Neuronal stem cell (in vitro differentiated cells): ENCODE measurements at regions not wholly inside any gene's neighbourhood (a gene's known extent, or its start where the extent isn't known, plus 50 kb on each side); places are given as distances from the start of the nearest gene placed in this dataset.

Source experiments
- DNase-seq: peaks from one replicate; pipeline ENCODE4 v3.0.0-alpha.2; 2013; ENCODE audit warnings: low spot score
- H2AFZ ChIP-seq: one replicate; pipeline ENCODE4 v1.6.1; 2013; ENCODE audit warnings: mild to moderate bottlenecking, low read length, inconsistent platforms
- H2AK5ac ChIP-seq: 2 replicates; pipeline ENCODE4 v1.6.1; 2013; ENCODE audit warnings: low read depth, mild to moderate bottlenecking, inconsistent platforms, low read length, moderate library complexity, mixed read lengths
- H2BK120ac ChIP-seq: 2 replicates; pipeline ENCODE4 v1.6.1; 2013; ENCODE audit warnings: low read depth, mild to moderate bottlenecking, inconsistent platforms, low read length, moderate library complexity, mixed read lengths
- H2BK12ac ChIP-seq: one replicate; pipeline ENCODE4 v1.6.1; 2013; ENCODE audit warnings: low read length, inconsistent platforms
- H2BK15ac ChIP-seq: 2 replicates; pipeline ENCODE4 v1.6.1; 2013; ENCODE audit warnings: mild to moderate bottlenecking, low read length, inconsistent platforms, mixed read lengths
- H2BK5ac ChIP-seq: one replicate; pipeline ENCODE4 v1.6.1; 2013; ENCODE audit warnings: inconsistent platforms, mild to moderate bottlenecking, low read length, moderate library complexity
- H3K14ac ChIP-seq: one replicate; pipeline ENCODE4 v1.6.1; 2013; ENCODE audit warnings: low read length, inconsistent platforms
- H3K18ac ChIP-seq: 2 replicates; pipeline ENCODE4 v1.6.1; 2013; ENCODE audit warnings: low read length, inconsistent platforms
- H3K23ac ChIP-seq: 2 replicates; pipeline ENCODE4 v1.6.1; 2013; ENCODE audit warnings: low read depth, mild to moderate bottlenecking, mixed read lengths, low read length, inconsistent platforms; ENCODE audit not compliant: poor library complexity
- H3K27ac ChIP-seq: replicated peaks from 3 replicates; pipeline ENCODE4 v1.5.1; 2013; ENCODE audit warnings: low read length, inconsistent platforms
- H3K27me3 ChIP-seq, 3 experiments: 2 replicates each; pipeline ENCODE4 v1.6.1; 2013; ENCODE audit warnings: low read length in 3 of 3, mild to moderate bottlenecking in 2 of 3, inconsistent platforms in 1 of 3, low read depth in 1 of 3, mixed read lengths in 1 of 3, moderate library complexity in 1 of 3; ENCODE audit not compliant: control insufficient read depth in 3 of 3, insufficient read depth in 3 of 3
- H3K36me3 ChIP-seq, 2 donors: replicated peaks in 1 of 2; 2 replicates each; pipeline ENCODE4 v1.6.1; 2013; ENCODE audit warnings: low read length in 2 of 2; ENCODE audit not compliant: control insufficient read depth in 2 of 2, insufficient read depth in 2 of 2
- H3K4ac ChIP-seq: 2 replicates; pipeline ENCODE4 v1.6.1; 2013; ENCODE audit warnings: inconsistent platforms, mild to moderate bottlenecking, low read length, moderate library complexity
- H3K4me1 ChIP-seq, 2 donors: 1 replicate in 1 of 2; 2 replicates in 1 of 2; pipeline ENCODE4 v1.6.1; 2013; ENCODE audit warnings: low read length in 2 of 2, low read depth in 1 of 2; ENCODE audit not compliant: control insufficient read depth in 2 of 2, insufficient read depth in 1 of 2
- H3K4me2 ChIP-seq: one replicate; pipeline ENCODE4 v1.6.1; 2013; ENCODE audit warnings: mild to moderate bottlenecking, low read length, inconsistent platforms; ENCODE audit not compliant: insufficient read depth, poor library complexity, severe bottlenecking
- H3K4me3 ChIP-seq, 2 donors: 2 replicates each; pipeline ENCODE4 v1.5.1; 2013; ENCODE audit warnings: low read length in 2 of 2, mild to moderate bottlenecking in 2 of 2, inconsistent platforms in 1 of 2, moderate library complexity in 1 of 2
- H3K79me1 ChIP-seq: one replicate; pipeline ENCODE4 v1.6.1; 2013; ENCODE audit warnings: low read depth, mild to moderate bottlenecking, inconsistent platforms, low read length, moderate library complexity
- H3K9ac ChIP-seq: one replicate; pipeline ENCODE4 v1.6.1; 2013; ENCODE audit warnings: mild to moderate bottlenecking, low read depth, low read length, inconsistent platforms; ENCODE audit not compliant: poor library complexity
- H3K9me3 ChIP-seq, 2 donors: replicated peaks in 1 of 2; 2 replicates each; pipeline versions ENCODE3 to v1.6.1; 2013; ENCODE audit warnings: low read length in 2 of 2, mild to moderate bottlenecking in 2 of 2, inconsistent platforms in 1 of 2, low read depth in 1 of 2, mixed read lengths in 1 of 2, moderate library complexity in 1 of 2; ENCODE audit not compliant: control insufficient read depth in 2 of 2, insufficient read depth in 1 of 2
- H4K8ac ChIP-seq: one replicate; pipeline ENCODE4 v1.6.1; 2013; ENCODE audit warnings: low read depth, mild to moderate bottlenecking, inconsistent platforms, low read length, moderate library complexity
- H4K91ac ChIP-seq: one replicate; pipeline ENCODE4 v1.6.1; 2013; ENCODE audit warnings: low read length, low read depth, mild to moderate bottlenecking, inconsistent platforms; ENCODE audit not compliant: poor library complexity
- WGBS, 2 donors: extraction: QIAGEN DNeasy Blood & Tissue Kit; methylation state at CpG; one replicate each; pipeline ENCODE4 v1.1.7; 2013; ENCODE audit warnings: missing lambda C conversion rate in 2 of 2, mixed read lengths in 1 of 2; ENCODE audit not compliant: insufficient read length in 2 of 2, insufficient replicate concordance in 1 of 2; ENCODE audit errors: extremely low coverage in 2 of 2; 5-methylcytosine and 5-hydroxymethylcytosine counted together

GRCh38 chr14:22403296-22403695 lies 185.7 kb downstream of the DAD1 start:
- Histone ChIP-seq H3K27ac (no peak overlapping the region), H3K18ac (no peak overlapping the region), H2AK5ac (no peak overlapping the region), H2BK12ac (no peak overlapping the region), H3K14ac (no peak overlapping the region), H3K4me1 (no peaks in the 10 kb centered on the region), H3K9me3 (peaks cover 0 to 5% of the 10 kb centered on the region in 2 donors), H3K4me3 (no peak overlapping the region), H2BK15ac (no peak overlapping the region), H3K9ac (no peak overlapping the region), H4K91ac (no peak overlapping the region), H2BK120ac (no peak overlapping the region), H4K8ac (no peak overlapping the region), H3K27me3 (peaks cover 0 to 40% (median 0%) of the 10 kb centered on the region in 3 experiments), H3K79me1 (no peaks in the 10 kb centered on the region), H3K4ac (no peak overlapping the region), H2BK5ac (no peak overlapping the region), H2AFZ (no peak overlapping the region), H3K4me2 (no peak overlapping the region), H3K36me3 (no peaks in the 10 kb centered on the region), H3K23ac (no peak overlapping the region)
- WGBS, 2 donors: no CpG with 5 or more reads among the region's 4 CpGs
- DNase-seq: no peak

GRCh38 chr14:22400655-22401259 lies 188.3 kb downstream of the DAD1 start:
- H3K23ac ChIP-seq: no peak overlapping the region
- H3K4me2 ChIP-seq: no peak overlapping the region
- H3K27ac ChIP-seq: no peak overlapping the region
- no peak overlapping the region for H2BK120ac ChIP-seq
- no peak overlapping the region for H4K8ac ChIP-seq
- H2BK12ac ChIP-seq: no peak overlapping the region
- H3K79me1 ChIP-seq: no peaks in the 10 kb centered on the region
- H3K4me3 ChIP-seq: no peak overlapping the region
- H3K27me3 ChIP-seq: peaks cover 0 to 34% (median 0%) of the 10 kb centered on the region in 3 experiments
- WGBS, 2 donors: no CpG with 5 or more reads among the region's 3 CpGs
- peaks cover 0 to 6% of the 10 kb centered on the region in 2 donors for H3K4me1 ChIP-seq
- no peak overlapping the region for H3K9ac ChIP-seq
- no peak overlapping the region for H2AFZ ChIP-seq
- H2AK5ac ChIP-seq: no peak overlapping the region
- H3K4ac ChIP-seq: no peak overlapping the region
- no peak for DNase-seq
- no peak overlapping the region for H3K14ac ChIP-seq
- H3K9me3 ChIP-seq: peaks cover 0 to 5% of the 10 kb centered on the region in 2 donors
- no peak overlapping the region for H2BK15ac ChIP-seq
- H4K91ac ChIP-seq: no peak overlapping the region
- no peak overlapping the region for H2BK5ac ChIP-seq
- no peak overlapping the region for H3K18ac ChIP-seq
- H3K36me3 ChIP-seq: no peaks in the 10 kb centered on the region

- H3K79me1 ChIP-seq: no peaks in the 10 kb centered on the region
- peaks cover 0 to 6% of the 10 kb centered on the region in 2 donors for H3K4me1 ChIP-seq
- no peak overlapping the region for H3K18ac ChIP-seq
- no peak overlapping the region for H3K27ac ChIP-seq
- WGBS, 2 donors: no CpG with 5 or more reads among the region's 2 CpGs
- peaks cover 0 to 41% (median 0%) of the 10 kb centered on the region in 3 experiments for H3K27me3 ChIP-seq
- H3K9me3 ChIP-seq: no peaks in the 10 kb centered on the region
- H3K4me2 ChIP-seq: no peak overlapping the region
- no peak overlapping the region for H2BK5ac ChIP-seq
- no peak overlapping the region for H3K14ac ChIP-seq
- no peak overlapping the region for H3K4ac ChIP-seq
- no peak overlapping the region for H2BK12ac ChIP-seq
- H3K23ac ChIP-seq: no peak overlapping the region
- DNase-seq: no peak
- H3K4me3 ChIP-seq: no peak overlapping the region
- H4K8ac ChIP-seq: no peak overlapping the region
- H3K9ac ChIP-seq: no peak overlapping the region
- H3K36me3 ChIP-seq: no peaks in the 10 kb centered on the region
- H2AK5ac ChIP-seq: no peak overlapping the region
- H2BK120ac ChIP-seq: no peak overlapping the region
- no peak overlapping the region for H2AFZ ChIP-seq
- H4K91ac ChIP-seq: no peak overlapping the region
- H2BK15ac ChIP-seq: no peak overlapping the region
Measured at GRCh38 chr14:22399776-22400175, 189.2 kb downstream of the DAD1 start.

- DNase-seq: no peak
- peak overlapping the region; percentile 14 for H3K14ac ChIP-seq
Measured at GRCh38 chr14:22397221-22397737, 191.7 kb downstream of the DAD1 start.

More at GRCh38 chr14:22397221-22397737, 191.7 kb downstream of the DAD1 start:
- H2BK12ac ChIP-seq: no peak overlapping the region
- H3K4ac ChIP-seq: no peak overlapping the region
- no peaks in the 10 kb centered on the region for H3K36me3 ChIP-seq
- no peak overlapping the region for H3K23ac ChIP-seq
- H4K8ac ChIP-seq: no peak overlapping the region
- peak overlapping the region; percentile 23 for H3K18ac ChIP-seq
- H2AK5ac ChIP-seq: no peak overlapping the region
- no peak overlapping the region for H2BK120ac ChIP-seq
- H2BK5ac ChIP-seq: no peak overlapping the region
- WGBS, 2 donors: no CpG with 5 or more reads among the region's 7 CpGs
- no peaks in the 10 kb centered on the region for H3K79me1 ChIP-seq
- H4K91ac ChIP-seq: no peak overlapping the region
- peaks cover 0 to 30% (median 0%) of the 10 kb centered on the region in 3 experiments for H3K27me3 ChIP-seq
- no peak overlapping the region for H3K27ac ChIP-seq
- no peak overlapping the region for H3K9ac ChIP-seq
- no peak overlapping the region for H2AFZ ChIP-seq
- H3K4me3 ChIP-seq: no peak overlapping the region
- no peak overlapping the region for H3K4me2 ChIP-seq
- H3K9me3 ChIP-seq: no peaks in the 10 kb centered on the region
- peaks cover 0 to 6% of the 10 kb centered on the region in 2 donors for H3K4me1 ChIP-seq
- H2BK15ac ChIP-seq: no peak overlapping the region
